ENCODE measurements at regions not wholly inside any gene's neighbourhood (a gene's known extent, or its start where the extent isn't known, plus 50 kb on each side); places are given as distances from the start of the nearest gene placed in this dataset.

DNA sequence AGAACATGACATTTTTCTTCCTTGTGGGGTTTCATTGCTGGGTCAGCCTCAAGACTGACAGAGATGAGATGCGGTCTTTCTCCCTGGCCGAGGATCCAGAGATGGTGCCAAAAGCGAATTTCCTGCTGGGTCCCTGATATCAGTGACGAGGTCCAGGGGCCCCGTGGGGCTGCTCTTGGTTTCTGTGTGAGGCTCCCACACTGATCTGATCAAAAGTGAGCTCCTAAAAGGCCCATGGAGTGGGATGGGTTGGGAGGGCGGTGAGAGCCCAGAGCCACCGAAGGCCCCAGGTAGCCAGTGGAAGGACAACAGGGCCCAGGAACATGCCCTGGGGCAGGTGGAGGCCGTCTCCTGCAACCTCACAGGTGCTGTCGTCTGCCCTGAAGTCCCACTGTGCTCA lies 208.4 kb upstream of the CDH4 start:
- TF ChIP-seq, protein P1, sequence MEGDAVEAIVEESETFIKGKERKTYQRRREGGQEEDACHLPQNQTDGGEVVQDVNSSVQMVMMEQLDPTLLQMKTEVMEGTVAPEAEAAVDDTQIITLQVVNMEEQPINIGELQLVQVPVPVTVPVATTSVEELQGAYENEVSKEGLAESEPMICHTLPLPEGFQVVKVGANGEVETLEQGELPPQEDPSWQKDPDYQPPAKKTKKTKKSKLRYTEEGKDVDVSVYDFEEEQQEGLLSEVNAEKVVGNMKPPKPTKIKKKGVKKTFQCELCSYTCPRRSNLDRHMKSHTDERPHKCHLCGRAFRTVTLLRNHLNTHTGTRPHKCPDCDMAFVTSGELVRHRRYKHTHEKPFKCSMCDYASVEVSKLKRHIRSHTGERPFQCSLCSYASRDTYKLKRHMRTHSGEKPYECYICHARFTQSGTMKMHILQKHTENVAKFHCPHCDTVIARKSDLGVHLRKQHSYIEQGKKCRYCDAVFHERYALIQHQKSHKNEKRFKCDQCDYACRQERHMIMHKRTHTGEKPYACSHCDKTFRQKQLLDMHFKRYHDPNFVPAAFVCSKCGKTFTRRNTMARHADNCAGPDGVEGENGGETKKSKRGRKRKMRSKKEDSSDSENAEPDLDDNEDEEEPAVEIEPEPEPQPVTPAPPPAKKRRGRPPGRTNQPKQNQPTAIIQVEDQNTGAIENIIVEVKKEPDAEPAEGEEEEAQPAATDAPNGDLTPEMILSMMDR (IDR thresholded peaks at IDR 0.05) = no peak
- TF ChIP-seq POLR2A (IDR thresholded peaks at IDR 0.05) = no peak

Data from uterus (tissue), 2 donors.